ENCODE measurements at regions not wholly inside any gene's neighbourhood (a gene's known extent, or its start where the extent isn't known, plus 50 kb on each side); places are given as distances from the start of the nearest gene placed in this dataset.

DNA sequence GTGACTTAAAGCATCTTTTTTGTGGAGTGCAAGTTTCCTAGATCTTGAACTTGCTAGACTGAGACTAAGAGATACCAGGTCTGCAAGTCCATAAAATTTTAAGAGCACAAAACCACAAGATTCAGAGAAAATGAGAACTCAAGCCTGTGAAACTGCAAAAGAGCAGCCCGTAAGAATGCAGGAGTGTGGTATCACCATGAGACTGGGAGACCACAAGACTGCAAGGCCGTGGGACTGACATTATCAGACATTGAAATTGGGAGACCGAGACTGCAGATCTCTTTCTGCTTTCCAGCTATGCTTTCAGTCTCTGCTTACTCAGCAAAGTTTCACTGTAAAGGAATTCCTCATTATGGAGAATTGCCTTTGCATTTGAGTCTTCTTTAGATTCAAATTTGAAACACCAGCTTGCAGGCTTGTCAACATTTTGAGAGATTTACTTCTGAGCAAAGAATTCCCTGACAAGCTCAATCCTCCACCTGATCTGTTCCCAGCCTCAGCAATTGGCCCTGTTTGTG, 621.2 kb downstream of the KCNA4 start:
- Histone ChIP-seq H3K4me3 (no peak overlapping the region), H3K36me3 (ENCODE audit: control insufficient read depth in 4 of 4, insufficient read depth in 4 of 4, low read length in 4 of 4) (no peaks in the 10 kb centered on the region), H3K27ac (ENCODE audit: low read depth in 1 of 2, low read length in 1 of 2) (no peak overlapping the region), H3K27me3 (ENCODE audit: control insufficient read depth in 3 of 3, insufficient read depth in 3 of 3, low read length in 2 of 3) (no peaks in the 10 kb centered on the region), H3K4me1 (ENCODE audit: control insufficient read depth in 5 of 5, insufficient read depth in 5 of 5, low read length in 5 of 5) (no peaks in the 10 kb centered on the region), H3K9me3 (ENCODE audit: control insufficient read depth in 4 of 4, insufficient read depth in 3 of 4, low read length in 3 of 4) (no peaks in the 10 kb centered on the region), H3K9ac (ENCODE audit: insufficient read depth in 1 of 2, low read length in 2 of 2) (no peak overlapping the region)
- WGBS, 2 donors, result 62 to 76% methylated on average over 3 of the region's 3 CpGs
- TF ChIP-seq, protein P1, sequence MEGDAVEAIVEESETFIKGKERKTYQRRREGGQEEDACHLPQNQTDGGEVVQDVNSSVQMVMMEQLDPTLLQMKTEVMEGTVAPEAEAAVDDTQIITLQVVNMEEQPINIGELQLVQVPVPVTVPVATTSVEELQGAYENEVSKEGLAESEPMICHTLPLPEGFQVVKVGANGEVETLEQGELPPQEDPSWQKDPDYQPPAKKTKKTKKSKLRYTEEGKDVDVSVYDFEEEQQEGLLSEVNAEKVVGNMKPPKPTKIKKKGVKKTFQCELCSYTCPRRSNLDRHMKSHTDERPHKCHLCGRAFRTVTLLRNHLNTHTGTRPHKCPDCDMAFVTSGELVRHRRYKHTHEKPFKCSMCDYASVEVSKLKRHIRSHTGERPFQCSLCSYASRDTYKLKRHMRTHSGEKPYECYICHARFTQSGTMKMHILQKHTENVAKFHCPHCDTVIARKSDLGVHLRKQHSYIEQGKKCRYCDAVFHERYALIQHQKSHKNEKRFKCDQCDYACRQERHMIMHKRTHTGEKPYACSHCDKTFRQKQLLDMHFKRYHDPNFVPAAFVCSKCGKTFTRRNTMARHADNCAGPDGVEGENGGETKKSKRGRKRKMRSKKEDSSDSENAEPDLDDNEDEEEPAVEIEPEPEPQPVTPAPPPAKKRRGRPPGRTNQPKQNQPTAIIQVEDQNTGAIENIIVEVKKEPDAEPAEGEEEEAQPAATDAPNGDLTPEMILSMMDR (IDR thresholded peaks at IDR 0.05; ENCODE audit: control extremely low read depth, extremely low read depth), result no peak
- ATAC-seq (ENCODE audit: insufficient read depth, low FRiP score) (no peak), DNase-seq (no peak)

DNA sequence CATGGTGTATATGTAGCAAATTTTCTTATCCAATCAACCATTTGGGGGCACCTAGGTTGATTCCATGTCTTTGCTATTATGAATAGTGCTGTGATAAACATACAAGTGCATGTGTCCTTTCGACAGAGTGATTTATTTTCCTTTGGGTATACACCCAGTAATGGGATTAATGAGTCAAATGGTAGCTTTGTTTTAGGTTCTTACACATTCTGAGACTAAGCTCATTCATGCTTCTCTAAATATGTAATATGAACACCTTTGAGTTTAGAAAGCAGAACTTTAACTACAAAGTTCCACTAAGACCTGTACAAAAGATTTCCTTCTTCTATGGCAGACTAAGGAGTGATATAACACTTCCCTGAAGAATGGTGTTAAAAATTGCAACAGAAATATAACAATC, 627.0 kb downstream of the KCNA4 start:
- WGBS, 2 donors, result 81 to 85% methylated on average over 1 of the region's 1 CpG
- ATAC-seq (ENCODE audit: insufficient read depth, low FRiP score), result no peak
- H3K27ac ChIP-seq (ENCODE audit: low read depth in 1 of 2, low read length in 1 of 2), result no peak overlapping the region
- H3K4me3 ChIP-seq, result no peak overlapping the region
- no peaks in the 10 kb centered on the region for H3K4me1 ChIP-seq (ENCODE audit: control insufficient read depth in 5 of 5, insufficient read depth in 5 of 5, low read length in 5 of 5)
- no peaks in the 10 kb centered on the region for H3K9me3 ChIP-seq (ENCODE audit: control insufficient read depth in 4 of 4, insufficient read depth in 3 of 4, low read length in 3 of 4)
- no peaks in the 10 kb centered on the region for H3K36me3 ChIP-seq (ENCODE audit: control insufficient read depth in 4 of 4, insufficient read depth in 4 of 4, low read length in 4 of 4)
- no peak overlapping the region for H3K9ac ChIP-seq (ENCODE audit: insufficient read depth in 1 of 2, low read length in 2 of 2)
- no peak for DNase-seq
- TF ChIP-seq, protein P1 (IDR thresholded peaks at IDR 0.05; ENCODE audit: control extremely low read depth, extremely low read depth), result no peak
- no peaks in the 10 kb centered on the region for H3K27me3 ChIP-seq (ENCODE audit: control insufficient read depth in 3 of 3, insufficient read depth in 3 of 3, low read length in 2 of 3)

DNA sequence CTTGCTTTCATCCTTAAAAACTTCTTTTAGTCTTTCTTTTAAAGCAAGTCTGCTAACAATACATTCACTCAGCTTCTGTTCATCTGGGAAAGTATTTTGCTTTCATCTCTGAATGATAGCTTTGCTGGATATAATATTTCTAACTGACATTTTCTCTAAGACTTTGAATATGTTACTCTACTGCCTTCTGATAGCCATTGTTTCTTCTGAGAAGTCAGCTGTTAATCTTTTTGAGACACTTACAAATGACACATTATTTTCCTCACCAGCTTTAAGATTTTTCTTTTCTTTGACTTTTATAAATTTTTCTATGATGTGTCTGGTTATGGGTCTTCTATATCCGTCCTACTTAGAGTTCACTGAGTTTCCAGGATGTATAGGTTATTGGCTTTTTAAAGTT, 643.1 kb downstream of the KCNA4 start:
- ATAC-seq (ENCODE audit: insufficient read depth, low FRiP score) (no peak), DNase-seq (no peak)
- Histone ChIP-seq H3K9ac (ENCODE audit: insufficient read depth in 1 of 2, low read length in 2 of 2) (no peak overlapping the region), H3K9me3 (ENCODE audit: control insufficient read depth in 4 of 4, insufficient read depth in 3 of 4, low read length in 3 of 4) (peaks cover 0 to 9% (median 0%) of the 10 kb centered on the region in 4 donors), H3K4me3 (no peak overlapping the region), H3K27me3 (ENCODE audit: control insufficient read depth in 3 of 3, insufficient read depth in 3 of 3, low read length in 2 of 3) (no peaks in the 10 kb centered on the region), H3K27ac (ENCODE audit: low read depth in 1 of 2, low read length in 1 of 2) (no peak overlapping the region), H3K4me1 (ENCODE audit: control insufficient read depth in 5 of 5, insufficient read depth in 5 of 5, low read length in 5 of 5) (no peaks in the 10 kb centered on the region), H3K36me3 (ENCODE audit: control insufficient read depth in 4 of 4, insufficient read depth in 4 of 4, low read length in 4 of 4) (no peaks in the 10 kb centered on the region)
- TF ChIP-seq, protein P1 (IDR thresholded peaks at IDR 0.05; ENCODE audit: control extremely low read depth, extremely low read depth), result no peak
- WGBS, 2 donors, result 70 to 80% methylated on average over 1 of the region's 1 CpG

DNA sequence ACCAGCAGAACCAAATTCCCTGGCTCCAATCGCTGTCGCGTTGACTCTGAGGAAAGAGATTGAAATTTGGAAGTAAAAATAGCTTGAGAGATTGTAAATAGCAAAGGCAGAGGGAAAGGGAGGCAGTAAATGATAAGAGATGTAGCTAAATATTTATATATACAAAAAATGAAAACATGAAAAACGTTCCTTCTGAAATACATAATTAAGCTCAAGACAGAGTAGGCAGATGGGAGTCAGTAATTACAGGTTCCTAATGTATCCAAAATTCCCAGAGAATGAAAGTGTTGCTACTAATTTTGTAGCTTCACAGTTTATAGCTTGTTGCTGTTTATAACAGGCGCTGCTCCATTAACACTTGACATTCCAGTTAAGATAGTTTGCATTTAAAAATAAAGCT, 648.7 kb downstream of the KCNA4 start:
- Histone ChIP-seq H3K27me3 (ENCODE audit: control insufficient read depth in 3 of 3, insufficient read depth in 3 of 3, low read length in 2 of 3) (no peaks in the 10 kb centered on the region), H3K36me3 (ENCODE audit: control insufficient read depth in 4 of 4, insufficient read depth in 4 of 4, low read length in 4 of 4) (no peaks in the 10 kb centered on the region), H3K9ac (ENCODE audit: insufficient read depth in 1 of 2, low read length in 2 of 2) (no peak overlapping the region), H3K4me3 (no peak overlapping the region), H3K4me1 (ENCODE audit: control insufficient read depth in 5 of 5, insufficient read depth in 5 of 5, low read length in 5 of 5) (no peaks in the 10 kb centered on the region), H3K27ac (ENCODE audit: low read depth in 1 of 2, low read length in 1 of 2) (no peak overlapping the region), H3K9me3 (ENCODE audit: control insufficient read depth in 4 of 4, insufficient read depth in 3 of 4, low read length in 3 of 4) (no peaks in the 10 kb centered on the region)
- ATAC-seq (ENCODE audit: insufficient read depth, low FRiP score) (no peak), DNase-seq (no peak)
- WGBS, 2 donors, result 52 to 53% methylated on average over 5 of the region's 5 CpGs
- TF ChIP-seq, protein P1 (IDR thresholded peaks at IDR 0.05; ENCODE audit: control extremely low read depth, extremely low read depth), result no peak

Measured in lung (tissue), 11 donors.